ENCODE measurements at regions not wholly inside any gene's neighbourhood (a gene's known extent, or its start where the extent isn't known, plus 50 kb on each side); places are given as distances from the start of the nearest gene placed in this dataset.

DNA sequence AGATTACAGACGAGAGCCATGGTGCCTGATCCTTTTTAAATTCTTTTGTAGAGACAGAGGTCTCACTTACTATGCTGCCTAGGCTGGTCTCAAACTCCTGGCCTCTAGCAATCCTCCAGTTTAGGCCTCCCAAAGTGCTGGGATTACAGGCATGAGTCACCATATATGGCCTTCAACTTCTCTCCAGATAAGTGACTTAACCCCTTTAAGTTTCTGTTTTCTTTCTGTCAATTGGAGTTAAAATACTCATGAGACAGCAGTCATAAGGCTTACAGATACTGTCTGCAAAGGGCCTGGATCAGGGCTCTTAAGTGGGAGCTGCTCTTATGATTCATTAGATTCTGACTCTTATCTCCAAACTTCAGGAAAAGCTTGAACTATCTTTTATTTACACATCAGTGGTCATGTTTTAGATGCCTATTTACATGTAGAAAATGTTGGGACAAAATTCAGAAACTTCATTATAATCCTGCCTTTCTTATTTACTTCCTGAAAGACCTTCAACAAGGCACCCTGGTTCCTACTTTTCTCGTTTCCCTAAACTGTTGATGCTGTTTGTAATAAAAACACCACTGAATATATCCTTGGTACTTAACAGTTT, 271.5 kb upstream of the TBX3 start:
- DNase-seq: no peak

DNA sequence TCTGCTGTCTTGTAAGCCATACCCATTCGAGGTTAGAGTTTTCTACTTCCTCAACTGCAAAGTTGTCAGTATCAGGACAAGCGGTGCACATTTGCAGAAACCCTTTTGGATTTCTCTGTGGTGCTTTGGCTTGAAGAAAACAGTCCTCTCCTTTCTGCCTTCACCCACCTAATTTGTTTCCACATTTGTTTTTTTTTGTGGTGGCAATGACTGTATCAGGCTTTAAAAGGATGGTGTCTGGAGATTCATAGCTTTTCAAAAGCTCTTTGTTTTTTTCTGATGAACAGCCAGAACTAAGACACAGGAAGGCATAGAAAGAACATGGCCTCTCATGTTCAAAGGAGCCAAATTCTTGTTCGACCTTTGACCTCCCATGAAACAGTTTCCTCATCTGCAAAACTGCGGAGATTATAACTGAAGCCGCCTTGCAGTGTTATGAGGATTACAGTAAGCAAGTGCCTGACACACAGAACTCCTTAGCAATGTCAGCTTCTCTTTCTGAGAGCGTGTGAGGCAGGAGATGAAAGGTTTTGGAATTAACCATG, 270.6 kb upstream of the TBX3 start:
- DNase-seq: no peak

GRCh38 chr12:114952573-114953271, 268.7 kb upstream of the TBX3 start:
- DNase-seq: peak; percentile 58

DNA sequence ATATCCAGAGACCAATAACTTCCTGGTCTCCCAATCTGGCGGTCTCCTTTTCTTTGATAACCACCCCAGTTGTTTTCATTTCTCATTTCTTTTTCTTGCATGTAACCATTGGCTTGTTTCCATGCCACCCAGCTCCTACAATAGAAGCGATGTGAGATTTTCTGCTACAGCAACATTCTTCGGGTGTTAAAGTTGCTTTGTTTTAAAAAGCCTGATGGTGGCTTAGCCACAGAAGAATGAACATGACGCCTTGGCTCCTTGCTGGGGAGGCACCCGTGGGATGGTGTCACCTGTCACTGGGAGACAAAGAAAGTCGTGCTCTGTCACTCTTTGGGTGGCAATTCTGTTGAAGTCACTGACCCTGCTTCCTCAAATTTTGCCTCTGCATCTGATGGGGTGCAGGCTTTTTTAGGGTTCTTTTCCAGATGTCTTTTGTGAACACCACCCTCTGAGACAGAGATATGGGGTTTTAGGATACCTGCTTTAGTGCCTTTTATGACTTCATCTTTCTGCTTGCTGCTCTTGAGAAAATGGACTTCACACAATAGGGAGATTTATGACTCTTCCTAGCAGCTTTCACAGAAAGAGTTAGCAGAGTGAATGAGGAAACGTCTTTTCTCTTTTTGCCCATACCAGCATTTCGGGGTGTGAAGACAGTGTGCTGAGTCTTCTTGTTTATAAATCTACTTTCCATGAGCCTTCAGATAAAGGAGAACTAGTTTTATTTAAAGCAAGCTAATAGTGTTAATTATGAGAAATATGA, 265.3 kb upstream of the TBX3 start:
- no peak for DNase-seq

DNA sequence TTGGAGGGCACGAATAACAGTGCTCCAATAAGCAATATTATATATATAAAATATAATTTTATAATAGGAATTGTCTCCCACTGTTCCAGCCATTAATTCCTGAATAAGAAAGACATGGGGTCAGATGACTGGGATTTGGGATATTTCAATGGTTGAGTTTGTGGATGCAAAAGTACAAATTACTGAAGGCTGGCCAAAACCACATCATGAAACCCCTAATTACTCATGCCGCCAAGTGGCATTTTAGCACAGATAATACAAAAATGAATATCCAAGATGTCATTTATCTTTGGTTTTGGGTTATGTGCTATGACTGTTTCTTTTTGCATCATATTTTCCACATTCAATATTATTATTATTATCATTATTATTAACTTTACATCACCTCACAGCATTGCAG, 261.4 kb upstream of the TBX3 start:
- DNase-seq: no peak

DNA sequence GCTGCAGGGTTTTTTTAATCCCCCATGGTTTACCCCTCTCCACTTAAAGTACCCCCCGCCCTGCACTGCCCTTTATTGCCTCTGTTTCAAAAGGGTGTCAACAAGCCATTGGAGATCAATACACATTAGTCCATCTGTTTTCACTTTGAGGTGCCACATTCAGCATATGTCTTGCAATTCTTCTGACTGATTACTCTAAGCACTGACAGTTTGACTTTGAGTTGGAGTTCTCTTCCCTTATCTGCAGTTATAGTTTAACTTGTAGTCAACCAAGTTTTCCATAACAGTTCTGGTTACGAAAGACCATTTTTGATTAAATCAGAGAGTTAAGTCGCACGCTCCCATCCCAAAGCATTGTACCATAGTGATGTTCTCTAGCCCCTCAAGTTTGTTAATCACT, 260.8 kb upstream of the TBX3 start:
- peak; percentile 25 for DNase-seq

DNA sequence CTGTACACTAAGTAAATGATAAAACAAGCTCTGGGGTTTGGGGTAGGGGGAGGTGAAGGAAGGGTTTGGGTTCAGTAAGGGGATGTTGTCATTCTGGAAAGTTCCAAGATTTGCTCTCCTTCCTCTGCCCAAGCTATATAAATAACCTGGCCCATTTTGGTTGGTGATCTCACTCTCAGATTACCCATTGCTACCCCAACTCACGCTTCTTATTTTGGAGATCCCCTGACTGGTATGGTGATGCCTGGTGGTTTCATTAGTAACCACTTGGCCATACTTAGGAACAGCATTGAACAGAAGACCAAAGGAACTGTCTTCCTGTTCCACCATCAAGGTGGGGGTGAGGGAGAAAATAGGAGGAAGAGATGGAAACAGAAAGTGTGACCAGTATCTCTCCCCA, 259.6 kb upstream of the TBX3 start:
- DNase-seq: no peak

DNA sequence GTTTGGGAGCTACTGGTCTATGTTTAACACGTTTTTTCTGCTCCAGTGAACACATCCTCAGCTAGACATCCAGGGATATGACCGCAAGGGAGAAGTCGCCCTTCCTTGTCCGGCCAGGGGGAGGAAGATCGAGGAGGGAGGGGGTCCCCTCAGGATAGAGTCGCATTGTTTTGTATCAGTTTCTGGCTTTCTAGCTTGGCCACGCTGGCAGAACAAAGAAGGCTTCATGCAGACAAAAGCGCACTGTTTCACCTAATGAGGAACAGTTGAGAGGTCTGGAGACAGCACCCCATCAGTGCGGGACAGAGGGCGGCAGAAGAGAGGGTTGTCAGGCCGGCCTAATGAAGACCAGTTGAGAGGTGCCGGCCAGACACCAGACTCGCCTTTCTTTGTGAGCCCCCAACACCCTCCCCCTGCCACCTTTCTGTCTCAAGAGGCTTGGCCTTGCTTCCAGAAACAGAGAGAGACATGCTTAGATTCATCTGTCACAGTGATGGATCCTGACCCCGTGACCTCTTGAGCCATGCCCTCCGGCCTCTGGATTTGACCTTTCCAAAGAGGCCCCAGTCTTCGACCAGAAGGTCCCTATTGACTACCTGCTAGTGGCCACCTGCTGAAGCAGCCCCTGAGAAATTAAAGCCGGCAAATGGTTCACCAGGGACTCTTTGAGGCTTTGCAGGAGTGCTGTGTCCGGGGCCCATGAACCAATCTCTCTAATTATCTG, 254.7 kb upstream of the TBX3 start:
- peak; percentile 74 for DNase-seq

GRCh38 chr12:114936148-114937079, 252.4 kb upstream of the TBX3 start:
- no peak for DNase-seq

GRCh38 chr12:114935658-114936057, 251.7 kb upstream of the TBX3 start:
- no peak for DNase-seq

- DNase-seq: no peak
Measured at GRCh38 chr12:114933428-114934160, 249.6 kb upstream of the TBX3 start.

DNA sequence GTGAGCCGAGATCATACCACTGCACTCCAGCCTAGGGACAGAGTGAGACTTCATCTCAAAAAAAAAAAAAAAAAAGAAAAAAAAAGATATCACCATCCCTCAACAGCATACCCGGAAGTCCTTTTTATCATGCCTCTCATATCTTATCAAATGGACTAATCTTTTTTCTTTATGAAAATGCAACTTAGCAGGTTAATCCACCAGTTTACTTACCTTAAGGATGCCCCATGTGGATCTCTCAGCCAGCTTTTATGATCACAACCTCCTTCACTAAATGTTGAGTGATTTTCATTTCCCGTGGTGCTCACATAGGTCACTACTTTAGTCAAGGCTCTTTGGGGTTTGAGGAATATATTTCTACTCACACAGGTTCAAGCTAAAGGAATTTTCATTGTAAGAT, 248.8 kb upstream of the TBX3 start:
- no peak for DNase-seq

DNA sequence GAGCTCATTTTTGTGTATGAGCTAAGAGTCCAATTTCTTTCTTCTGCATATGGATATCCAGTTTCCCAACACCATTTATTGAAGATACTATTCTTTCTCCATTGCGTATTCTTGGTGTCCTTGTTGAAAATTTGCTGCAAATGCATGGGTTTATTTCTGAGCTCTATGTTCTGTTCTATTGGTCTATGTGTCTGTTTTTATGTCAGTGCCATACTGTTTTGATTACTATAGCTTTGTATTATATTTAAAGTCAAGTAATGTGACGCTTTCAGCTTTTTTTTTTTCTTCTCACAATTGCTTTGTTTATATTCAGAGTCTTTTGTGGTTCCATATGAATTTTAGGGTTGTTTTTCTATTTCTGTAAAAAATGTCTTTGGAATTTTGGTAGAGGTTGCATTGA, 247.1 kb upstream of the TBX3 start:
- DNase-seq: no peak

DNA sequence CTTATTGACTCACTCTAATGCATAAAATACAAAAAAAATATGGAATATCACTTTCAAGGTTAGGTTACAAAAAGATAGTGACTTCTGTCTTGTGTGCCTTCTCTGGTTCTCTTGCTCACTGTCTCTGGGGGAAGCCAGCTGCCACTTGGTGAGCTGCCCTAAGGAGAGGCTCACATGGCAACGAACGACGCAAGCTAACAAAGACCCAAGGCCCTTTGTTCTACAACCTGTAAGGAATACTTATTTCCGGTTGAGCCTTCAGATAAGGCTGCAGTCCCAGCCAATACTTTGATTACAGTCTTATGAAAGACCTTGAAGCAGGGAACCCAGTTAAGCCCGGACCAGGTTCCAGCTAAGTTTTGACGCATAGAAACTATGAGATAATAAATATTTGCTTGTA, 242.4 kb upstream of the TBX3 start:
- DNase-seq: no peak

DNA sequence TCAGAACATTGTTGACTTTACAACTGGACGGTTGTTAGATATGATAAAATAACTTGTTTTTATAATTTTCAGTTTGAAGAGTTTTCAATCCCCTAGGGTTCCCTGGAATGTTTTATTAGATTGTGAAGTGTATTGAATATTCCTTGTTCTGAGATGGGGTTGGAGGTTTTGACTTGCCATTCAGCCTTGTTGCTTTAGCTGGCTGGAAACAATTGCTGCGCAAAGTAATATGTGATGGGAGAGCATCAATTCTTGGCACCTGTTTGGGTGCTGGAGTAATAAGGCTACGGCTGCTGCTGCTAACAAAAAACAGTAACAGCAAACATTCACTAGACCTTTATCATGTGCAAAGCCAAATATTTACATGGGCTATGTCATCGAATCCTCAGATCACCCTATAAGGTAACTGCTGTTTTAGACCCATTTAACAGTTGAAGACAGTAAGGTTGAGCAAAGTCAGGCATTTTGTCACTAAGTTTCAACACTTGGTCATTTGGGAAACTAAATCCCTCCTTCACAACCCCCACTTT, 241.0 kb upstream of the TBX3 start:
- DNase-seq: no peak

DNA sequence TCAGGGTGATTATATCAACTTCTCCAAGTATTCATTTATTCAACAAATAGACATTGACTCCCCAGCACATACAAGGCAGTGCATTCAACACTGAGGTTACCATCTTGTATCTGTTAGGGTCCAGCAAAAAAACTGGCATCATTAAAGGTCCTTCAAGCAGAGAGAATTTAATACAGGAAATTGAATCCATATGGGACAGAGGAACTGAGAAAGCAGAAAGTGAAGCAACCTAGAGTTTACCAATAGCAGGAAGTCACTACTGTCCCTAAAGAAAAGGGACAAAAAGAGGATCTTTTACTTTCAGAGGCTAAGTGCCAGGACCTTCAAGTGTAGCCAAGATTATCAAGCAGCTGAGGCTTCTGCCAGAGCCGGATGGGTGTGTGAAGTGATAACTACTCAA, 237.8 kb upstream of the TBX3 start:
- DNase-seq: no peak

- no peak for DNase-seq
Measured at GRCh38 chr12:114920771-114921554, 237.0 kb upstream of the TBX3 start.

DNA sequence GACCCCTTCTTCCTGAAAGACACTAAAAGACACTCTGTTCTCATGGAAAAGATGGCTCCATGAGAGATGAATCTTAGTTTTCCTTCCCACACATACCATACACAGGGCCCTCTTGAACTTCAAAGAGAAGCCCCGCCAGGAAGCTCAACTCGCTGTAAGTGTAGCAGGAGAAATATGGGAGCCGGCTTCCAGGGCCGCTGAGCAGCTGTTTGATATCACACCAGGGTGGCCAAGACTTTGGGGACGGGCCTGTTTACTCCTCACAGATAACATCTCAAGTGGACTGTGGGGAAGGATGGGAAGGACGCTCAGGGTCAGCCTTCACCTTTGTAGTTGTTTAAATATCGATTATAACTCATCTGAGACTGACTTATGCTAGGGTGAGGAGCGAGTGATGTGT, 235.5 kb upstream of the TBX3 start:
- no peak for DNase-seq

DNA sequence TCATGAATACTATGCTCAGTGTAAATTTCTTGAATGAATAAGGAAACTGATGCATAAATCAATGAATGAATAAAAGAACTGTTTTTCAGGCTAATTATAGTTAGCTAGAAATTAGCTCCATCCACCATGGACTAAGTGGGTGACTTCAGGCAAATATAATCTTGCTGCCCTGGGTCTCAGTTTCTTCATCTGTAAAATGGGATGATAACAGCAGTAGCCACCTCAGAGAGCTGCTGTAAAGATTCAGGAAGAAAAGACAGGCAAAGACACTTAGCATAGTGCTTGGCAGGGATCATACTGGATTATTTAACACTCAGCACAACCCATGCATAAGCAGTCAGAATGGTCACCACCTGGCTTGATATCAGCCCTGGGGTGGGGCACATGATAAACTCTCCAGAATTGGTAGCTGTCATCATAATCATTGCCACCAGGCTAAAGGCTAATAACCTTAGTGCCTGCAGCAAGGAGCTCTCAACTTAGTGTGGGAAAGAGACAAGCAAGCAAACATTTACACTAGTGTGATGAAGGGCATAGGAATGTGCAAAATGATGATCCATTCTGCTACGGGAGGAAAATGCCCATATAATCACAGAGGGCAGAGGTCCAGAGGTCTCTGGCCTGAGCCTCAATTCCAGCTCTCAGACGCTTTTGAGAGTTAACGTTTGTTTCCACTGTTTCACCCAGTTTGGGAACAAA, 234.7 kb upstream of the TBX3 start:
- no peak for DNase-seq

GRCh38 chr12:114917953-114918352, 234.0 kb upstream of the TBX3 start:
- no peak for DNase-seq

All from eye (tissue), 1 donor.